Adrenal gland (tissue), 5 donors: ENCODE measurements at regions not wholly inside any gene's neighbourhood (a gene's known extent, or its start where the extent isn't known, plus 50 kb on each side); places are given as distances from the start of the nearest gene placed in this dataset.

ENCODE experiments used
- POLR2A ChIP-seq, 2 donors: fragments of 450-650 bp; IDR thresholded peaks; one replicate each; pipeline ENCODE4 v1.6.1; 2017; ENCODE audit warnings: antibody characterized with exemption in 2 of 2, mild to moderate bottlenecking in 2 of 2, moderate library complexity in 1 of 2
- TF ChIP-seq, protein P1 (sequence below), 6 experiments: fragments of 450-650 bp in 4 of 6; fragments of 200-600 bp in 2 of 6; sonication (generic) in 1 of 6; IDR thresholded peaks; 1 replicate in 5 of 6; 2 replicates in 1 of 6; pipeline versions ENCODE4 v1.5.1 to v1.8.0; 2016 to 2021; ENCODE audit warnings: antibody characterized with exemption in 6 of 6, mild to moderate bottlenecking in 2 of 6, moderate library complexity in 1 of 6
- donor health status: DM: no; HTN: no; CAD: no.

DNA sequence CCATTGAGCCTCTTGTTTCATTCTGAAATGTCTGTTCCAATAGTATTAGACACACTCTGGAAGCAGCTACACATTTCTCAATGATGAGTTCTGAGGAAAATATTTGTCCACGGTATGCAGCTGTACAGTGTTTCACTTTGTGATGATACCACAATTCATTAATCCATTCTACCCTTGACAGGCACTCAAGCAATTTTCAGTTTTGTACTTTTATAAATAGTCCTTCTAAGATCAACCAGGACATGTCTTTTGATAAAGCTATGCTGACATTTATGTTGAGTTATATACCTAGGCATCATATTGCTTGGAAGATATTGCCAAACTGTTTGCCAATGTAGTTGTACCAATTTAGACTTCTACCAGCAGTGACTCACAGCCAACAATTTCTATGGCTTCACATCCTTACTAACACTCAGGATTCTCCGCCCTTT lies 165.1 kb upstream of the COL8A1 start:
- no peak for TF ChIP-seq POLR2A (IDR thresholded peaks at IDR 0.05)
- TF ChIP-seq, protein P1, sequence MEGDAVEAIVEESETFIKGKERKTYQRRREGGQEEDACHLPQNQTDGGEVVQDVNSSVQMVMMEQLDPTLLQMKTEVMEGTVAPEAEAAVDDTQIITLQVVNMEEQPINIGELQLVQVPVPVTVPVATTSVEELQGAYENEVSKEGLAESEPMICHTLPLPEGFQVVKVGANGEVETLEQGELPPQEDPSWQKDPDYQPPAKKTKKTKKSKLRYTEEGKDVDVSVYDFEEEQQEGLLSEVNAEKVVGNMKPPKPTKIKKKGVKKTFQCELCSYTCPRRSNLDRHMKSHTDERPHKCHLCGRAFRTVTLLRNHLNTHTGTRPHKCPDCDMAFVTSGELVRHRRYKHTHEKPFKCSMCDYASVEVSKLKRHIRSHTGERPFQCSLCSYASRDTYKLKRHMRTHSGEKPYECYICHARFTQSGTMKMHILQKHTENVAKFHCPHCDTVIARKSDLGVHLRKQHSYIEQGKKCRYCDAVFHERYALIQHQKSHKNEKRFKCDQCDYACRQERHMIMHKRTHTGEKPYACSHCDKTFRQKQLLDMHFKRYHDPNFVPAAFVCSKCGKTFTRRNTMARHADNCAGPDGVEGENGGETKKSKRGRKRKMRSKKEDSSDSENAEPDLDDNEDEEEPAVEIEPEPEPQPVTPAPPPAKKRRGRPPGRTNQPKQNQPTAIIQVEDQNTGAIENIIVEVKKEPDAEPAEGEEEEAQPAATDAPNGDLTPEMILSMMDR (IDR thresholded peaks at IDR 0.05) = no peak
